Vagina (tissue), 2 donors: ENCODE measurements at regions not wholly inside any gene's neighbourhood (a gene's known extent, or its start where the extent isn't known, plus 50 kb on each side); places are given as distances from the start of the nearest gene placed in this dataset.

Source experiments
- DNase-seq, 2 donors: peaks; one replicate each; pipeline ENCODE4 v3.0.0-alpha.2; 2017; ENCODE audit errors: extremely low spot score in 2 of 2
- H3K27ac ChIP-seq: fragments of 200-600 bp; sonication (generic); one replicate; pipeline ENCODE4 v1.5.1; 2019
- H3K27me3 ChIP-seq: fragments of 200-600 bp; sonication (generic); one replicate; pipeline ENCODE4 v1.5.1; 2019
- H3K36me3 ChIP-seq, 2 donors: fragments of 200-600 bp; sonication (generic); one replicate each; pipeline ENCODE4 v1.5.1; 2017 to 2019
- H3K4me1 ChIP-seq: fragments of 200-600 bp; sonication (generic); one replicate; pipeline ENCODE4 v1.5.1; 2019
- H3K4me3 ChIP-seq, 2 donors: fragments of 200-600 bp; sonication (generic); 1 replicate in 1 of 2; 2 replicates in 1 of 2; pipeline ENCODE4 v1.5.1; 2016 to 2019
- H3K9me3 ChIP-seq: fragments of 200-600 bp; sonication (generic); one replicate; pipeline ENCODE4 v1.5.1; 2019
- CTCF ChIP-seq, 3 experiments: fragments of 450-650 bp in 2 of 3; fragments of 200-600 bp in 1 of 3; sonication (generic) in 1 of 3; IDR thresholded peaks; one replicate each; pipeline ENCODE4 v1.5.1; 2017 to 2019; ENCODE audit warnings: antibody characterized with exemption in 3 of 3, mild to moderate bottlenecking in 2 of 3, moderate library complexity in 2 of 3
- POLR2A ChIP-seq, 2 donors: fragments of 450-650 bp; IDR thresholded peaks; one replicate each; pipeline ENCODE4 v1.6.1; 2017; ENCODE audit warnings: antibody characterized with exemption in 2 of 2, mild to moderate bottlenecking in 2 of 2, moderate library complexity in 2 of 2
- POLR2AphosphoS5 ChIP-seq, 2 donors: sonication (generic); formaldehyde crosslinking; IDR thresholded peaks; one replicate each; pipeline ENCODE4 v1.9.0; 2017; ENCODE audit warnings: antibody characterized with exemption in 2 of 2, mild to moderate bottlenecking in 2 of 2, low read depth in 1 of 2; ENCODE audit not compliant: insufficient read depth in 1 of 2
- intact Hi-C: fragments of 100-400 bp; cut with DNase I; formaldehyde crosslinking; loops from one replicate; pipeline ENCODE4 v1.15.1; 2023

DNA sequence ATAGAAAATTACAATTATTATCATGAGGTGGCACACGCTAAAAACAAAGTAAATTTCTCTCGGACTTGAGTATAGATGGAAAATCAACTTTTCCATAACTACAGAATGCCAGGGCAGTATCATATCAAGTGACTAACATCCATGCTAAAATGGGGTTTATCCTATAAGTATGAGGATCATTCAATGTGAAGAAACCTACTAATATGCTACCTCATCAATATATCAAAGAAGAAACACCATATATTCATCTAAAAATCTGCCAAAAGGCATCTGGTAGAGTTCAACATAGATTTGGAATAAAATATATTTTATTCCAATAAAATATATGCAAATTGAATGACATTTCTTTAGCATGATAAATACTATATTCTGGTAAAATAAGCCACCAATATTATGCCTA, 894.4 kb downstream of the MCTP2 start:
- intact Hi-C loops: no loop called here
- H3K4me1 ChIP-seq: peaks cover 11% of the 10 kb centered on the region
- no peak overlapping the region for H3K27ac ChIP-seq
- H3K27me3 ChIP-seq: no peaks in the 10 kb centered on the region
- no peaks in the 10 kb centered on the region for H3K36me3 ChIP-seq
- no peak overlapping the region for H3K4me3 ChIP-seq
- TF ChIP-seq CTCF (IDR thresholded peaks at IDR 0.05): no peak
- TF ChIP-seq POLR2AphosphoS5 (IDR thresholded peaks at IDR 0.05; ENCODE audit: insufficient read depth in 1 of 2, low read depth in 1 of 2): no peak
- TF ChIP-seq POLR2A (IDR thresholded peaks at IDR 0.05): no peak
- DNase-seq: no peak
- no peaks in the 10 kb centered on the region for H3K9me3 ChIP-seq

DNA sequence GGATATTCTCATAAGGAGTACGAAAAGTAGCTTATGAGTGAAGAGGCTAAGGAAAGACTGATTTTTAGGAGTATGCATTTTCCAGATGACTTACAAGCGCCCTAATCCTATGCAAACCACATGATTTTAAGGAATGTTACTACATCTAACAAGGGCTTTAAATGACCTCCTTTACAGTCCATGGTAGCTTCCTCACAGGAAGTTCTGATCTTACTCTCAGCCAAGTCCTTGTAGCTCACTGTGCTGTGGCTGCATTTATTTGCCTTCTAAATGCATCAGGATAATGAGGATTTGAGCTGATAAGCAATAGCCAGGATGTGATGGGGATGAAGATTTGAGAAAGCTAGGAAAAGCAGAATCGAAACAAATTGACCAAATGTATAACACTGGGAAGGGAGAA, 896.0 kb downstream of the MCTP2 start:
- Histone ChIP-seq H3K27ac (no peak overlapping the region), H3K4me1 (peaks cover 11% of the 10 kb centered on the region), H3K9me3 (no peaks in the 10 kb centered on the region), H3K27me3 (no peaks in the 10 kb centered on the region), H3K36me3 (no peaks in the 10 kb centered on the region), H3K4me3 (no peak overlapping the region)
- DNase-seq: no peak
- TF ChIP-seq POLR2A (IDR thresholded peaks at IDR 0.05) (no peak), POLR2AphosphoS5 (IDR thresholded peaks at IDR 0.05; ENCODE audit: insufficient read depth in 1 of 2, low read depth in 1 of 2) (no peak), CTCF (IDR thresholded peaks at IDR 0.05) (no peak)
- intact Hi-C loops: no loop called here

- Histone ChIP-seq H3K36me3 (no peaks in the 10 kb centered on the region), H3K27me3 (no peaks in the 10 kb centered on the region), H3K27ac (peak overlapping the region; percentile 37), H3K9me3 (no peaks in the 10 kb centered on the region), H3K4me1 (peaks cover 18% of the 10 kb centered on the region), H3K4me3 (no peak overlapping the region)
- intact Hi-C loops: no loop called here
- TF ChIP-seq POLR2AphosphoS5 (IDR thresholded peaks at IDR 0.05; ENCODE audit: insufficient read depth in 1 of 2, low read depth in 1 of 2) (no peak), CTCF (IDR thresholded peaks at IDR 0.05) (no peak), POLR2A (IDR thresholded peaks at IDR 0.05) (no peak)
- no peak for DNase-seq
Observed at GRCh38 chr15:95129574-95129973, 898.2 kb downstream of the MCTP2 start.

DNA sequence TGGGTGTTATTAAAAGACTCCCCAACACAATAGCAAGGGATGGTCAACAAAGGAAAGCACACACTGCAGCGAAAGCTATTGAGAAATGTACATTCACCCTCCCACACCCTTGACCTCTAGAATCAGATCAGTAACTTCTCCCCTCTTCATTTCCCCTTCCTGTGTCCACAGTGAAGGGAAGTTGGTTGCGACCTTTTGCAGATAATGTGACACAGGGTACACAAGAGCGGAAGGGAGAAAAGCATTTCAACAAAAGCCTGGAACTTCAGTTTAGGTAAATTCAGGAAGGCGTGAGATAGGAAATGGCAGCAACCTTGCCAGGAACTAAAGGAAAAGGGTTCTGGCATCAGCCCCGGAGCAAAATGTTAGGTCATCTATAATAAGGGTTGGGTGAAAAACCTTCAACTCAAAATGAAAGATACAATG, 899.8 kb downstream of the MCTP2 start:
- TF ChIP-seq POLR2A (IDR thresholded peaks at IDR 0.05): no peak
- TF ChIP-seq POLR2AphosphoS5 (IDR thresholded peaks at IDR 0.05; ENCODE audit: insufficient read depth in 1 of 2, low read depth in 1 of 2): no peak
- no peak for TF ChIP-seq CTCF (IDR thresholded peaks at IDR 0.05)
- no peak for DNase-seq
- no peaks in the 10 kb centered on the region for H3K36me3 ChIP-seq
- H3K4me1 ChIP-seq: peaks cover 18% of the 10 kb centered on the region
- intact Hi-C loops: no loop called here
- no peaks in the 10 kb centered on the region for H3K9me3 ChIP-seq
- no peak overlapping the region for H3K4me3 ChIP-seq
- H3K27ac ChIP-seq: no peak overlapping the region
- H3K27me3 ChIP-seq: no peaks in the 10 kb centered on the region

- Histone ChIP-seq H3K36me3 (no peaks in the 10 kb centered on the region), H3K27me3 (no peaks in the 10 kb centered on the region), H3K4me3 (no peak overlapping the region), H3K27ac (peak overlapping the region; percentile 0), H3K9me3 (no peaks in the 10 kb centered on the region), H3K4me1 (peaks cover 18% of the 10 kb centered on the region)
- DNase-seq: no peak
- intact Hi-C loops: no loop called here
- TF ChIP-seq POLR2AphosphoS5 (IDR thresholded peaks at IDR 0.05; ENCODE audit: insufficient read depth in 1 of 2, low read depth in 1 of 2) (no peak), CTCF (IDR thresholded peaks at IDR 0.05) (no peak), POLR2A (IDR thresholded peaks at IDR 0.05) (no peak)
Observed at GRCh38 chr15:95132774-95133173, 901.4 kb downstream of the MCTP2 start.
